Choroid plexus epithelial cell (primary cell): ENCODE measurements at regions not wholly inside any gene's neighbourhood (a gene's known extent, or its start where the extent isn't known, plus 50 kb on each side); places are given as distances from the start of the nearest gene placed in this dataset.
A peak's percentile ranks its signal among the peaks of the same experiment; 100 is the strongest.

ENCODE experiments used
- DNase-seq: peaks from one replicate; pipeline ENCODE4 v3.0.0-alpha.2; 2010; ENCODE audit warnings: low read depth
- H3K4me3 ChIP-seq: 2 replicates; pipeline ENCODE4 v1.5.1; 2011; ENCODE audit warnings: low read depth, mild to moderate bottlenecking, control low read depth, low read length, moderate library complexity
- TF ChIP-seq, protein P1 (sequence below): conservative IDR thresholded peaks from 2 replicates; pipeline ENCODE4 v1.5.1; 2011; ENCODE audit warnings: low read depth, mild to moderate bottlenecking, control low read depth, inconsistent platforms, low read length, moderate library complexity

DNA sequence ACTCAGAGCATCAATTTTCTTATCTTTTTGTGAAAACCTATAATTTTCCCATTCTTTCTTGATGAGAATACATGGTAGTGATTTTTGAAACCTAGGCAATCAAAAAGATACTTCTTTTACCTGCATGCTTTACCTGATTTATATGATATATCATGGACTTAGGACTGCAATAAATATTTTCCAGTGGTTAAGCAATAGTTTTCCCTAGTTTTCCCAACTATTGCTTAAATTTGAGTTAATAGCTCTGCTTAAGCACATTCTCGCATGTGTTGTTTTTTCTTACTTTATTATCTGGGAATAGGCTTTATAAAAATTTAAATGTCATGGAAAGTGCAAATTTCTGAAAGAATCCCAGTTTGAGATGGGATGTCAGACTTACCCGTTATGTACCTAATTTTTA, 465.1 kb upstream of the BCHE start:
- no peak for DNase-seq
- H3K4me3 ChIP-seq = no peak overlapping the region
- TF ChIP-seq, protein P1, sequence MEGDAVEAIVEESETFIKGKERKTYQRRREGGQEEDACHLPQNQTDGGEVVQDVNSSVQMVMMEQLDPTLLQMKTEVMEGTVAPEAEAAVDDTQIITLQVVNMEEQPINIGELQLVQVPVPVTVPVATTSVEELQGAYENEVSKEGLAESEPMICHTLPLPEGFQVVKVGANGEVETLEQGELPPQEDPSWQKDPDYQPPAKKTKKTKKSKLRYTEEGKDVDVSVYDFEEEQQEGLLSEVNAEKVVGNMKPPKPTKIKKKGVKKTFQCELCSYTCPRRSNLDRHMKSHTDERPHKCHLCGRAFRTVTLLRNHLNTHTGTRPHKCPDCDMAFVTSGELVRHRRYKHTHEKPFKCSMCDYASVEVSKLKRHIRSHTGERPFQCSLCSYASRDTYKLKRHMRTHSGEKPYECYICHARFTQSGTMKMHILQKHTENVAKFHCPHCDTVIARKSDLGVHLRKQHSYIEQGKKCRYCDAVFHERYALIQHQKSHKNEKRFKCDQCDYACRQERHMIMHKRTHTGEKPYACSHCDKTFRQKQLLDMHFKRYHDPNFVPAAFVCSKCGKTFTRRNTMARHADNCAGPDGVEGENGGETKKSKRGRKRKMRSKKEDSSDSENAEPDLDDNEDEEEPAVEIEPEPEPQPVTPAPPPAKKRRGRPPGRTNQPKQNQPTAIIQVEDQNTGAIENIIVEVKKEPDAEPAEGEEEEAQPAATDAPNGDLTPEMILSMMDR = no peak

DNA sequence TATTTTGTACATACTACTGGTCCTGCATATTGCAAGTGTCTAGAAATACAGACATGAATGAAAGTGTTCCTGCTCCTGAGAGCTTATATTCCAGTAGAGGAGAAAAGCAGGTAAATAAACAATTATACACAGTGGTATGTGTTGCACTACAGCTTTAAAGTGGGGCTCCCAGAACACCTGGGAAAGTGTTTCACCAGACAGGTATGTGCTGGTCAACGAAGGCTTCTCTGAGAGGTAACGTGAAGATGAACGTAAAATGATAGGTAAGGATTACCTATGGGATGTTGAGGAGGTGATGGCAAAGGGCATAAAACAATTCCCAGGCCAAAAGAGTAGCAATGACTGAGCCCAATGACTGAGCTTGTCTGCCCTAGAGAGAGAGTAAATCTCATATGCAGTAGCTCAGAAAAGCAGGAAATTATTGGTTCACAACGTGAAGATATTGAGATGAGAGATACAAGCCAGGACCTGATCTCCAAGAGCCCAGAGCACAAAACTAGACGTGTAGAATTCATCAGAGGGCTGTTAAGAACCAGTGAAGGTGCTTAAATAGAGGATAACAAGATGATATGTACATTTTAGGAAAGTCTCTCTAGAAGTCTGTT, 459.1 kb upstream of the BCHE start:
- TF ChIP-seq, protein P1 = no peak
- H3K4me3 ChIP-seq = no peak overlapping the region
- DNase-seq = no peak

DNA sequence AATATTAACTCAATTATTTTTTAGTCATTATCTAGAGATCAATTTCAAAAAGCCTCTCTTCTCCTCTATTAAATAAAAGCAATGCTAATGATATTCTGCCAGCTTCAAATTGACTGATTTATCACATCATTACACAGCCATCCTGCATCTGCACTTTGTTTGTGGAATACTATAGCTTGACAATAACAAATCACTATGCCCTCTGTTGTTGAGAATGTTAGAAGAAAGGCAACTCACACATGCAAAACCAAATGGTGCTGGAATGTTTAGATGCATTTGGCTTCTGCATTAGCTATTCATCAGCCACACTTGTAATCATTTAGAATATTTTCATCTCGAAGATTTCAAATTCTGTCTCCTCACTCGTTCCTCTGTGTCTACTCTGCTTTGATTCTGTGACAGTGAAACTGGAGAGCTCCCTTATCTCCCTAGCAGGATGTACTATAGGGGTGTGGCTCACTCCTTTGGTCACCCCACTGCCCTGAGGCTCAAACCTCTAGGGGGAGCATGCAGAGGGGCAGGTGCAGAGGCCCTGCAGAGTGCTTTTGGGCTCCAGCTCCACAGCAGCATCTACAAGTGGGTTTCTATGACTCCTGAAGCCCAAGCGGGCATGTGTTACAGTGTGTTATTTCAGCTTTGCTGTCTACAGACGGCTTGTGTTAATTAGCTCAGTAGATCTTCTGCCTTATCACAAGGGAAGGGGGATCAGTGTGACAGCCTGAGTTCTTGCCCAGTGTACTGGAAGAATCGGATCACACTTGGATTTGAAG, 454.1 kb upstream of the BCHE start:
- no peak for DNase-seq
- no peak overlapping the region for H3K4me3 ChIP-seq
- TF ChIP-seq, protein P1 = no peak

DNA sequence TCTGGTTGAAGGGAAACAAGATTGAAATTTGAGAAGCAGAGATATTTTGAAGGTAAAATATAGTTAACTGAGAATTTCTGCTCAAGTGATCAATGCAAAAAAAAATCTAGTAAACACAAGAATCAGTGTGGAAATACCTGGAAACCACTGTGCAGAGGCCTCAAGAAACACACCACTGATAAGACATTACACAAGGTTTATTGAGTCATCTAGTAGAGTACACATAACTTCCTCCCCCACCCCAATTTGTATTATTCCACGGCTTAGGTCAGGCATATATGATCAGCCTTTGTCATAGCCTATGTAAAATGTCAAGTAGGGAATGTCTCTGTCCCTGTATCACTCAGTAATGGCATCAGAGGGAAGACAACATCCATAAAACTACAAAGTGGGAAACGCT, 447.8 kb upstream of the BCHE start:
- peak; percentile 11 for DNase-seq
- H3K4me3 ChIP-seq = no peak overlapping the region
- TF ChIP-seq, protein P1 = no peak

DNA sequence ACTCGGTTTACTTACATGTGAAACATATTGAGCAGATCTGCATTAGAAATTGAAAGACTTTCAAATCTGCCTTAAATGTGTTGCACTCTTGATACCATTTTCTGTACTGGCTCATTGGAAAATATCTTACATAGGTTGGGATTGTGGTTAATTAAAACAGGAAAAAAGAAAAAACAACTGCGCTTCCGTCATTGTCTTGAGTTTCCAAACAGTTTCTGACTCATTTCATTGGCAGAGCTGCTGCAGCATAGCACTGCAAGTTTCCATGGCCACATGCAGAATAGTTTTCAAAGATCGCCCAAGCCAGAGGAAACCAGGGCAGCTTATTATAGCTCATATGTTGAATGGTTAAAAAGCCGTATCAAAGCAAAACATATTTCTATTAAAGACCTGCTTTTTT, 446.6 kb upstream of the BCHE start:
- H3K4me3 ChIP-seq = no peak overlapping the region
- DNase-seq = peak; percentile 55

DNA sequence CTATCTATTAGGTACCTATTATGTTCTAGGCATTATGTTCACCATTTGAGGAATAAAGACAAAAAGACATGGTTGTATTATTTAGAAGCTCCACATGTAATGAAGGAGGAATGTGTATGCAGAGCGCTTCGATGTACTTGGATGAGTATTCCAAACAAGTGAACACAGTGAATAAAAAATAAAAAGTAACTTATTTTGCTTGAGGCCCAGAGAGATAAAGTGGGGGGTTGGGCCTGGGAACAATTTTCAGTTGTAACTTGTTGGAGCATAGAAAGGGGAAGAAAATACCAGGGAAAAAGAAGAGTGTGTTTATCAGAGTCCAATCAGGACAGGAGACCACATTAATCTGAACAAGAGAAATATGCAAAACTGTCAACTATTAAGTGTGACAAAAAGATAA, 445.7 kb upstream of the BCHE start:
- no peak for DNase-seq
- H3K4me3 ChIP-seq = no peak overlapping the region
- TF ChIP-seq, protein P1 = no peak

More for the DNA sequence above, 446.6 kb upstream of the BCHE start:
- TF ChIP-seq, protein P1 = no peak

DNA sequence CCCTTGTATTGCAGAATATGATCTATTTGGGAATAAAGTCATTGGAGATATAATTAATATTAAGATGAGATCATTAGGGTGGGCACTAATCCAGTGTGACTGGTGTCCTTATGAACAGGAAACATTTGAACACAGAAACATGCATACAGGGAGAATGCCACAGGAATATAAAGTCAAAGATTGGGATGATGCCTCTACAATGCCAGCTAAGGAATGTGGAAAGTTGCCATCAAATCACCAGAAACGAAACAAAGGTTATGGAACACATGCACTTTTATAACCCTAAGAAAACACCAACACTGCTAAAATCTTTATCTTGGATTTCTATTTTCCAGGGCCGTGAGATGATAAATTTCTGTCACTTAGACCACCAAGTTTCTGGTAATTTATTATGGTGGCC, 442.4 kb upstream of the BCHE start:
- DNase-seq = no peak
- TF ChIP-seq, protein P1 = no peak
- no peak overlapping the region for H3K4me3 ChIP-seq
